Endothelial cell of hepatic sinusoid (primary cell): ENCODE measurements at regions not wholly inside any gene's neighbourhood (a gene's known extent, or its start where the extent isn't known, plus 50 kb on each side); places are given as distances from the start of the nearest gene placed in this dataset.

ENCODE experiments used
- in situ Hi-C: cut with HindIII; loops from 2 replicates; pipeline ENCODE4 v1.10.0; 2017; ENCODE audit warnings: low sequenced_read_pairs

- in situ Hi-C loops: no loop called here
These were observed 410.7 kb upstream of the DSEL start for GRCh38 chr18:67926929-67927864.

DNA sequence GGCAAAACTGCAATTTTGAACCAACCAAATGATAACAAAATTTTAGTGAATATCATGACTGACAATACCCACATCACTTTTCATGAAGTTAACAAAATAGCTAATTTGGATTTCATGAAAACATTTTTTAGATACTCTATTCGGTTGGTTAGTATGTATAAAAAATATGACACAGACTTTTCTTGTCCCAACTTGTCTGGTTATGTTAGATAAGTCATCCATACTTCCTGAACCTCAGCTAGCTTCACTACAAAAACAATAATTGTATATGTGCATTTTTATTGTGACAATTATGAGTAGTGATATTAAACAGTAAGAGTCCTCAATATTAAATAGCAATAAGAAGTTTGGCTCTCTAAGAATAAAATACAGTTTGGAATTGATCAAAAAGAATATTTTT, 408.1 kb upstream of the DSEL start:
- in situ Hi-C loops: no loop called here

- in situ Hi-C loops: no loop called here
These were observed 402.8 kb upstream of the DSEL start for GRCh38 chr18:67919316-67919715.

- in situ Hi-C loops: no loop called here
These were observed 399.6 kb upstream of the DSEL start for GRCh38 chr18:67916097-67916496.

GRCh38 chr18:67913040-67913439, 396.5 kb upstream of the DSEL start:
- in situ Hi-C loops: no loop called here

- in situ Hi-C loops: no loop called here
These were observed 385.1 kb upstream of the DSEL start for GRCh38 chr18:67901573-67901972.

DNA sequence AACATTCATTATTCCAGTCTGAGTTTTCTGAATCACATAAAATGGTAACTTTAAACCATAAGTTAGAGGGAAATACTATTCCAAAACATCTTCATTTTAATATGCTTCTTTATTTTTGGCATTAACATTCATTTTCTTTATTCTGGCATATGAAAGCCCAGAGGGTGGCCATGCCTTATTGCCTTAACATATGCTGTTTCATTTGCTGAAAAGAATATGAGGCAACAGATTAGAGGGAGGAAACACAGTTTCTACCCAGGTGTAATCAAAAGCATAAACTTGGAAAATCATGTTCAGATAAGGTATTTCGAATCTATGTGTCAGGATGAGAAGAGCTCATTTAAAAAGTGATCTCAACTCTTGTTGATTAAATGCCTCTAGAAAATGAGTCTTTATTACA, 379.9 kb upstream of the DSEL start:
- in situ Hi-C loops: no loop called here

DNA sequence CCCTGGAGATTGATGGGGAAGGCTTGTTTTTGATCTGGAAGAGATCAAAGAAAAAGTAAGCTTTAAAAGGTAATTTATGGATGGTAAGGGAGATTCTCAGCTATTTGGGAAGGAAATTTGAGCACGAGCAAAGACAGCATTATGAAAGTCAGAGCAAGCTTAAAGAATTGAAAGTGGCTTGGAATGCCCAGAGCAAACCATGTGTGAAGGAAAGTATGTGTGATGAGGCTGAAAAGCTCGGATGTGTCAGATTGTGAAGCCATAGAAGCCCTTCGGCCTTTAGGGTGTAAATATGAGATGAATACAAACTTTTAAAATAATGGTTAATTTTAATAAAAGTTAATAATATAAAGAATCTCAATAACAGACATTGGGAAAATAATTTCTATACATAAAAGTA, 377.4 kb upstream of the DSEL start:
- in situ Hi-C loops: no loop called here

DNA sequence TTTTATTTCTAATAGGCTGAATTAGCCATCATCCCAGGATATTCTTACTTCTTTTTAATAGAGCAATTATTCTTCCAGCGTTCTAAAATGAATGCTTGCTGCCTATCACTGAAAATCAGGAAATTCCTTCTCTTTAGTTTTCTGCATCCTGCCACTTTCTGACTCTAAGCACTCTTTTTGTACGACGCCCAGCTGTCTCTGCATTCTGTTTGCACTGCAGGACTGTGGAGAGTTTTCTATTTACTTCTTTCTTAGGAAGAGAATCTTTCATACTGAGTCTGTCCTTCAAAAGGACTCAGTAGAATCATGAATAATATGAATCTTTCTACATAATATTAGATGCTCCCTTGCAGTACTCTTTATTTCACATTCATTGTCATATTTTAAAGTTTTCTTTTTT, 360.4 kb upstream of the DSEL start:
- in situ Hi-C loops: no loop called here

- in situ Hi-C loops: no loop called here
These were observed 359.4 kb upstream of the DSEL start for GRCh38 chr18:67875944-67876343.

DNA sequence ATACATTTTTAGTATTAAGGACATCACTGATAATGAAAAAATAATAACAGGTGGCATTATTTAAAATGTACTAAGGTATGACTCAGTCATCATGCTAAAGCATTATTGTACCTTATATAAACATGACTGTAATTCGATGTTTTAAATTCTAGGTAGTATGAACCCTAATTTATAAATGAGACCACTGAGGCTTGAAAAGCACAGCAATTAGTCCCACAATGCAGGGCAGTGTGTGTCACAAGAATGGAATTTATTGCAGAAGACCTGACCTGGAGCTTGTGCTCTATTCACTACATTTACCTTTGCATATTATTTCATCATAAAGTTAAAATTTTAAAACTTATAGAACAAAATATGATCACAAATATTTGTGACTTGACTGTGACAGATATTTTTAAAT, 358.5 kb upstream of the DSEL start:
- in situ Hi-C loops: no loop called here

GRCh38 chr18:67865400-67865799, 348.9 kb upstream of the DSEL start:
- in situ Hi-C loops: loop anchor here (5.0 kb wide), 1 partner anchor 67 kb away; no protein-coding TSS in a partner anchor

DNA sequence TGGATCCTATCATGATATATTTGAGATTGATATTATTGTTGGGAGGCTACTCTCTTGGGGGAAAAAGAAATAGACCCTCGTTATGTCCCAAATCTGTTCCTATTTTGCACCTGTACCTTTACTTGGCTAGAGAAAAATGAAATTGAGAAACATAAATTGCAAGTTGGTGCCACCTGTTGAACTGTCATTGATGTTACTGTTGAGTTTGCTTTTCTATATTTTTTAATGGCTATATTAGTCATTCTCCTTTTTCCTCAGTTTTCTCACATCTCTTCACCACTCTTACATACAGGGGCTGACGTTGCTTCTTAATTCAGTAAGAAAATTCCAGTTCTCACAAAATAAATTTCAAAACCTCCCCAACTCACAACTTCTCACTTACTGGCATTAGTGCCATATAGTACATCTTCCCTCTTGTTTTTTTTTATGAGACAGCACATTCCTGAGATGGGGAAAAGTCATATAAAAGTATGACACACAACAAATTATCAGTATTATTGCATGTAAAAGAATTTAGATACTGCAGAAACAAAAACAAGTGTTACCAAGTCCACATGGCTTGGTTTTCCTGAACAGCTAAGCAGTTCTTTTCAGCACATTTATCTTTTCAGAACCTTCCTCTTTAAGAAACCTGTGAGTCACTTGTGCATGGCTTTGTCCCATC, 348.3 kb upstream of the DSEL start:
- in situ Hi-C loops: loop anchor here (5.0 kb wide), 1 partner anchor 67 kb away; no protein-coding TSS in a partner anchor

DNA sequence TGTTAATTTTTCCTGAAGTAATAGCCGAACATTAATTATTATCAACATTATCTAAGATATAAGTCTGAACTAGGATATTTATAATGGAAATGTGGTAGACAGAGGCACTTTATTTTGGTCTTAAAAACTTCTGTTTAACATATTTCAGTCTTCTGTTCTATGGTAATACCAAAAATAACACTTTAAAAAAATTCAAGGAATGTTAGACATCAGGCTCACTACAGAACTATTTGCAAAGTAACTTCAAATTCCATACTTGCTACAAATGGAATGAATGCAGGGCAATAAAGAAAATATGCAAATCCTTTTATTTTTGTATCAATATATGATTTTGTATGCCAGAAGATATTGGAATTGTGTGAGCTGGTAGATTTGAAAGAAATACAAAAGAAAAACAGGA, 345.5 kb upstream of the DSEL start:
- in situ Hi-C loops: no loop called here

GRCh38 chr18:67854340-67854739, 337.8 kb upstream of the DSEL start:
- in situ Hi-C loops: no loop called here

GRCh38 chr18:67846422-67847098, 330.0 kb upstream of the DSEL start:
- in situ Hi-C loops: no loop called here

GRCh38 chr18:67845035-67845434, 328.5 kb upstream of the DSEL start:
- in situ Hi-C loops: no loop called here

- in situ Hi-C loops: no loop called here
These were observed 323.9 kb upstream of the DSEL start for GRCh38 chr18:67840379-67840778.

DNA sequence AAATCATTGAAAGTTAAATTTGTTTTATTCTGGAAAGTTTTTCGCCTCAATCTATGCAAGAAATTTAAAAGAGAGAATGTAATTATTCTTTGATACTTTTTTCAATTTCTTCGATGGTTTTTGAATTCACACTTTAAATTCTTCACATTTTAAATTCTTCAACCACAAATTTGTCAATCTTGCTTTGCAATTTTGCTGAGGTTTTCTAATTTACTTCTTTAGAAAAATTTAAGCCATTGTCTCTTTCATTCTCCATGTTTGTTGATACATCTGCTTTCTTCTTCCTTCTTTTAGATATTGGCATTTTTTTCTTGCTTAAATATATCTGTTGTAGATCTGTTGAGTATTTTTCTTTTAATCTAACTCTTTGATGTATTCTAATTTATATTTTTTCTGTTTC, 301.9 kb upstream of the DSEL start:
- in situ Hi-C loops: no loop called here

DNA sequence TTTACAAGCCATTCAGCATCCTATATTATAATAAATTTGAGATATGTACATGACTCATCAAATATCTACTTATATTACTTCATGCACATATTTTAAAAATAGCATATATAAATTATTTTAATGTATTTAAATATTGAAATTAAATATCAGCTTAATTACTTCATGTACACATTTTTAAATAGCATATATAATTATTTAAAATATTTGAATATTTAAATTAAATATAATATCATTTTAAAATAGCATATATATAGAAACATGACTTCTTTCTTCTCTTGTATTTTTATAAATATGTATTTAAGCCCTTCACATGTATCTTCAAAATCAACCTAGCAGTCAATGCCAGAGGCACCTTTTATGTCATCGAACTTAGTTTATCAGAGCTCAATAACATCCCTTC, 298.8 kb upstream of the DSEL start:
- in situ Hi-C loops: no loop called here

- in situ Hi-C loops: no loop called here
These were observed 297.0 kb upstream of the DSEL start for GRCh38 chr18:67813380-67814028.
